Keratinocyte (primary cell): ENCODE measurements at regions not wholly inside any gene's neighbourhood (a gene's known extent, or its start where the extent isn't known, plus 50 kb on each side); places are given as distances from the start of the nearest gene placed in this dataset.
A peak's percentile ranks its signal among the peaks of the same experiment; 100 is the strongest.

Experiments
- DNase-seq: peaks from one replicate; pipeline ENCODE4 v3.0.0-alpha.2; 2011; ENCODE audit warnings: low read depth, missing footprints, low spot score
- FAIRE-seq: peaks from 2 replicates; lab custom pipeline; 2011; peaks lifted over from hg19 to GRCh38; lab: Jason Lieb, UNC
- H2AFZ ChIP-seq: 2 replicates; pipeline ENCODE4 v1.6.0; 2012; ENCODE audit warnings: low read length, control low read depth, inconsistent platforms; ENCODE audit not compliant: control insufficient read depth
- H3K27ac ChIP-seq: 2 replicates; pipeline ENCODE4 v1.5.1; 2011; ENCODE audit warnings: low read length; ENCODE audit not compliant: control insufficient read depth, insufficient read depth
- H3K27me3 ChIP-seq: 3 replicates; pipeline ENCODE4 v1.6.0; 2011; ENCODE audit warnings: low read length; ENCODE audit not compliant: control insufficient read depth, insufficient read depth; ENCODE audit errors: extremely low read depth
- H3K36me3 ChIP-seq, 2 experiments: 2 replicates in 1 of 2; 3 replicates in 1 of 2; pipeline ENCODE4 v1.5.1; 2011; ENCODE audit warnings: low read length in 2 of 2, mild to moderate bottlenecking in 1 of 2; ENCODE audit not compliant: control insufficient read depth in 2 of 2, insufficient read depth in 2 of 2; ENCODE audit errors: extremely low read depth in 1 of 2
- H3K4me1 ChIP-seq: 3 replicates; pipeline ENCODE4 v1.5.1; 2011; ENCODE audit warnings: low read length; ENCODE audit not compliant: control insufficient read depth, insufficient read depth; ENCODE audit errors: extremely low read depth
- H3K4me2 ChIP-seq: 3 replicates; pipeline ENCODE4 v1.6.0; 2011; ENCODE audit warnings: low read depth, low read length; ENCODE audit not compliant: control insufficient read depth, insufficient read depth; ENCODE audit errors: extremely low read depth
- H3K4me3 ChIP-seq, 3 experiments: fragments of 200-600 bp in 1 of 3; sonication (generic) in 1 of 3; 2 replicates in 2 of 3; 3 replicates in 1 of 3; pipeline ENCODE4 v1.5.1; 2011 to 2016; ENCODE audit warnings: low read length in 3 of 3, mild to moderate bottlenecking in 3 of 3, control low read depth in 2 of 3, inconsistent platforms in 1 of 3, low read depth in 1 of 3, mixed read lengths in 1 of 3, mixed run types in 1 of 3, moderate library complexity in 1 of 3; ENCODE audit not compliant: control insufficient read depth in 2 of 3, insufficient read depth in 2 of 3; ENCODE audit errors: extremely low read depth in 1 of 3
- H3K79me2 ChIP-seq: 2 replicates; pipeline ENCODE4 v1.6.0; 2012; ENCODE audit warnings: low read length; ENCODE audit not compliant: control insufficient read depth, insufficient read depth
- H3K9ac ChIP-seq: 3 replicates; pipeline ENCODE4 v1.6.0; 2011; ENCODE audit warnings: low read length; ENCODE audit not compliant: control insufficient read depth, insufficient read depth; ENCODE audit errors: extremely low read depth
- H3K9me1 ChIP-seq: 3 replicates; pipeline ENCODE4 v1.6.0; 2011; ENCODE audit warnings: low read length; ENCODE audit not compliant: control insufficient read depth, insufficient read depth; ENCODE audit errors: extremely low read depth
- H3K9me3 ChIP-seq: 2 replicates; pipeline ENCODE4 v1.5.1; 2012; ENCODE audit warnings: low read depth, low read length; ENCODE audit not compliant: control insufficient read depth
- H4K20me1 ChIP-seq: 3 replicates; pipeline ENCODE4 v1.6.0; 2011; ENCODE audit warnings: low read length; ENCODE audit not compliant: control insufficient read depth, insufficient read depth; ENCODE audit errors: extremely low read depth
- CTCF ChIP-seq, 3 experiments: IDR thresholded peaks in 1 of 3; conservative IDR thresholded peaks in 1 of 3; optimal IDR thresholded peaks in 1 of 3; 2 replicates in 2 of 3; 3 replicates in 1 of 3; pipeline versions ENCODE3 to v1.5.1; 2011; ENCODE audit warnings: low read length in 3 of 3, mild to moderate bottlenecking in 3 of 3, moderate library complexity in 2 of 3, control low read depth in 1 of 3, inconsistent platforms in 1 of 3; ENCODE audit not compliant: insufficient read depth in 2 of 3; ENCODE audit errors: extremely low read depth in 1 of 3
- EZH2 ChIP-seq: IDR thresholded peaks from one replicate; pipeline ENCODE4 v1.6.1; 2012; ENCODE audit warnings: inconsistent platforms, mild to moderate bottlenecking, low read length, moderate library complexity
- dilution Hi-C: fragments of 300-500 bp; cut with MboI; formaldehyde crosslinking; loops from one replicate; pipeline ENCODE4 v1.7.0; 2020; ENCODE audit warnings: low sequenced_read_pairs; ENCODE audit not compliant: extremely low pct_ligation_motif_present

- dilution Hi-C loops, result no loop called here
- H3K27me3 ChIP-seq, result no peaks in the 10 kb centered on the region
- H3K9ac ChIP-seq, result no peak overlapping the region
- peak; percentile 81 for FAIRE-seq
- peaks cover 29% of the 10 kb centered on the region for H3K4me1 ChIP-seq
- peak overlapping the region; percentile 40 for H3K27ac ChIP-seq
- H3K4me3 ChIP-seq, result no peak overlapping the region
- peak; percentile 85 for DNase-seq
- H3K79me2 ChIP-seq, result no peaks in the 10 kb centered on the region
- H4K20me1 ChIP-seq, result no peaks in the 10 kb centered on the region
- H3K9me1 ChIP-seq, result no peaks in the 10 kb centered on the region
- TF ChIP-seq EZH2 (no peak), CTCF (optimal IDR thresholded peaks at IDR 0.05 in 1 of 3, IDR thresholded peaks at IDR 0.05 in 1 of 3, conservative IDR thresholded peaks at IDR 0.05 in 1 of 3; ENCODE audit: extremely low read depth in 1 of 3, insufficient read depth in 2 of 3, low read length in 3 of 3) (no peak)
- no peaks in the 10 kb centered on the region for H3K36me3 ChIP-seq
- peak overlapping the region; percentile 38 for H3K4me2 ChIP-seq
- H3K9me3 ChIP-seq, result no peaks in the 10 kb centered on the region
- H2AFZ ChIP-seq, result no peak overlapping the region
These were observed 121.1 kb upstream of the OTUD4 start for GRCh38 chr4:145301386-145302080.

DNA sequence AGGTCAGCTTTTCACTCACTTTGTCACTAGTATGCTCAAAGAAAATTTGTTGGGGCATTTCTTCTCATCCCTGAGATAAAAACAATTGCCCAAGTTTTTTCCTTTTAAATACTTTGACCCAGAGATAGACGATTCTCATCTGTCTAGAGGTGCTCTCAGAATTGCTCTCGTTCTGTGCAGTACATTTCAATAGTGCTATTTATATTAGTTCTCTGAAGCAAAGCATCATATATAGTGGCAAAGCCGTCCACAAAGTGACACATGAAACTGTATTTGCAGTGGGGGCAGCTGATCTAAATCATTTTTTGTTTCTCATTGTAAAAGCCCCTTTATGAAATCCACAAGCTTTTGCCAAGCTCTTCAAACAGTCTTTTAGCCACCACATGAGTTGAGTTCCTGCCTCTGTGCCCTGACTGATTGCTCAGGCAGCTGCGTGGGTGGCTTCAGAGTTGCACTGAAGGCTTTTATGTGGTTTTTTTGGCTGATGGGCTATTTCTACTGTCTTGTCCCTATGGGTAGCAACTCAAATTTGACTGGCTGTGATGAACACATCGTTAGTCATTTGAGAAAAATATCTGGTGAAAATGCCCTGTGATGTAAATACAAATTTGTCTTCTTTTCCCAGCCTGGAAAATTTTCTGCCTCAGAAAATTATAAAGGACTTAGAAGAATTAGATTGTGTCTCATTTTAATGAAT, 119.1 kb upstream of the OTUD4 start:
- H3K4me3 ChIP-seq, result no peak overlapping the region
- no peaks in the 10 kb centered on the region for H3K9me3 ChIP-seq
- H3K4me1 ChIP-seq, result peaks cover 29% of the 10 kb centered on the region
- peak; percentile 49 for DNase-seq
- no peaks in the 10 kb centered on the region for H3K27me3 ChIP-seq
- H4K20me1 ChIP-seq, result no peaks in the 10 kb centered on the region
- H2AFZ ChIP-seq, result no peak overlapping the region
- H3K9me1 ChIP-seq, result no peaks in the 10 kb centered on the region
- peak overlapping the region; percentile 0 for H3K4me2 ChIP-seq
- no peak overlapping the region for H3K27ac ChIP-seq
- no peak overlapping the region for H3K9ac ChIP-seq
- dilution Hi-C loops, result no loop called here
- H3K79me2 ChIP-seq, result no peaks in the 10 kb centered on the region
- H3K36me3 ChIP-seq, result no peaks in the 10 kb centered on the region
- TF ChIP-seq EZH2, result no peak
- TF ChIP-seq CTCF (optimal IDR thresholded peaks at IDR 0.05 in 1 of 3, IDR thresholded peaks at IDR 0.05 in 1 of 3, conservative IDR thresholded peaks at IDR 0.05 in 1 of 3; ENCODE audit: extremely low read depth in 1 of 3, insufficient read depth in 2 of 3, low read length in 3 of 3), result no peak
- peak; percentile 60 for FAIRE-seq
